Prostate gland (tissue), 2 donors: ENCODE measurements at regions not wholly inside any gene's neighbourhood (a gene's known extent, or its start where the extent isn't known, plus 50 kb on each side); places are given as distances from the start of the nearest gene placed in this dataset.

Experiments
- CTCF ChIP-seq, 4 experiments: fragments of 200-600 bp in 2 of 4; fragments of 450-650 bp in 2 of 4; sonication (generic) in 2 of 4; IDR thresholded peaks; 1 replicate in 3 of 4; 2 replicates in 1 of 4; pipeline ENCODE4 v1.5.1; 2016 to 2019; ENCODE audit warnings: antibody characterized with exemption in 4 of 4, mild to moderate bottlenecking in 2 of 4, moderate library complexity in 2 of 4
- POLR2A ChIP-seq: fragments of 450-650 bp; IDR thresholded peaks from one replicate; pipeline ENCODE4 v1.6.1; 2016; ENCODE audit warnings: antibody characterized with exemption, mild to moderate bottlenecking

GRCh38 chr14:105898482-105899010, 372.2 kb downstream of the TMEM121 start:
- TF ChIP-seq POLR2A (no peak), CTCF (IDR thresholded peaks at IDR 0.05) (no peak)
